Epithelial cell of esophagus (primary cell): ENCODE measurements at regions not wholly inside any gene's neighbourhood (a gene's known extent, or its start where the extent isn't known, plus 50 kb on each side); places are given as distances from the start of the nearest gene placed in this dataset.

Source experiments
- DNase-seq: peaks from one replicate; pipeline ENCODE4 v3.0.0; 2010; ENCODE audit warnings: low read depth
- H3K4me3 ChIP-seq: 2 replicates; pipeline ENCODE4 v1.5.1; 2011; ENCODE audit warnings: mild to moderate bottlenecking, low read length, control low read depth
- TF ChIP-seq, protein P1 (sequence below): IDR thresholded peaks from 2 replicates; pipeline ENCODE4 v1.5.1; 2011; ENCODE audit warnings: low read depth, mild to moderate bottlenecking, low read length, control low read depth, inconsistent platforms; ENCODE audit not compliant: insufficient read depth; ENCODE audit errors: missing control alignments

DNA sequence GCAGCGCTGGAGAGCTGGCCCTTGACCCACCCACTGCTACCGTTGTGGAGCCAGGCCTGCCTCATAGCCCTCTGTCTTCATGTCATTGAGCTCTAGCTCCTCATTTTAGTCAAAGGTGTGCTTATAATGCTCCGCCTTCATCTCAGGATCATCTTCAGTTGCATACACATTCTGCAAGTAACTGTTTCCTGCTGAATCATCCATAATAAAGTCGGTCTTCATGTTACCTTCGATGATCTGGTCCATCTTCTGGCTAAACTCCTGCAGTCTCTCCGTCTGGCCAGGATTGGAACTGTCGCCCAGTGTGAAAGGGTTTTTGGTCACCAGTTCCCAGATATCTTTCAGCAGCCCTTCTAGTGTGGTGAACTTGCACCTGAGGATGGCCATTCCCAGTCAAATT lies 62.6 kb upstream of the ARMC2 start:
- DNase-seq, result no peak
- TF ChIP-seq, protein P1, sequence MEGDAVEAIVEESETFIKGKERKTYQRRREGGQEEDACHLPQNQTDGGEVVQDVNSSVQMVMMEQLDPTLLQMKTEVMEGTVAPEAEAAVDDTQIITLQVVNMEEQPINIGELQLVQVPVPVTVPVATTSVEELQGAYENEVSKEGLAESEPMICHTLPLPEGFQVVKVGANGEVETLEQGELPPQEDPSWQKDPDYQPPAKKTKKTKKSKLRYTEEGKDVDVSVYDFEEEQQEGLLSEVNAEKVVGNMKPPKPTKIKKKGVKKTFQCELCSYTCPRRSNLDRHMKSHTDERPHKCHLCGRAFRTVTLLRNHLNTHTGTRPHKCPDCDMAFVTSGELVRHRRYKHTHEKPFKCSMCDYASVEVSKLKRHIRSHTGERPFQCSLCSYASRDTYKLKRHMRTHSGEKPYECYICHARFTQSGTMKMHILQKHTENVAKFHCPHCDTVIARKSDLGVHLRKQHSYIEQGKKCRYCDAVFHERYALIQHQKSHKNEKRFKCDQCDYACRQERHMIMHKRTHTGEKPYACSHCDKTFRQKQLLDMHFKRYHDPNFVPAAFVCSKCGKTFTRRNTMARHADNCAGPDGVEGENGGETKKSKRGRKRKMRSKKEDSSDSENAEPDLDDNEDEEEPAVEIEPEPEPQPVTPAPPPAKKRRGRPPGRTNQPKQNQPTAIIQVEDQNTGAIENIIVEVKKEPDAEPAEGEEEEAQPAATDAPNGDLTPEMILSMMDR, result no peak
- no peak overlapping the region for H3K4me3 ChIP-seq

DNA sequence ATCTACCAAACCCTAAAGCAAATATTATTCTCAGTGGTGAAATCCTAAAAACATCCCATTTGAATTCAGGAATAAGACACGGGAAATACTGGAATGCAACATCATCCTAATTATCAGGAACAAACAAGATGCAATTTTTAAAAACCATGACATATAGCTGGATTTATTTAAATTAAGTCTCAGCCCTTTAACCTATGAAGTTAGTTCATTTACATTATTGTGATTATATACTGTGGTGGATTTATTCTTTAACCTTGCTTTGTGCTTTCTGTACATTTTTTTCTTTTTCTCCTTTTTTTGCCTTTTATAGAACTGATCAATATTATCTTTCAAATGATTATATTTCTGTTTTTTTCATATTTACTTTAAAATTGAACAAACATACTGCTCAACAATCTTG lies 59.8 kb upstream of the ARMC2 start:
- DNase-seq, result no peak
- no peak overlapping the region for H3K4me3 ChIP-seq
- TF ChIP-seq, protein P1, result no peak

DNA sequence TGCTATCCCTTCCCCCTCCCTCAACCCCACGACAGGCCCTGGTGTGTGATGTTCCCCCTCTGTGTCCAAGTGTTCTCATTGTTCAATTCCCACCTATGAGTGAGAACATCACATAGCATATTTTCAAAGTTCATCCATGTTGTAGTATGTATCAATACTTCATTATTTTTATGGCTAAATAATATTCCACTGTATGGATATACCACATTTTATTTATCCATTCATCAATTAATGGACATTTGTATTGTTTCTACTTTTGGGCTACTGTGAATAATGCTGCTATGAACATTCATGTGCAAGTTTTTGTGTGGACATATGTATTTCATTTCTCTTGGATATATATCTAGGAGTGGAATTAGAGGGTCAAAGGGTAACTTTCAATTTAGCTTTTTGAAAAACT lies 58.7 kb upstream of the ARMC2 start:
- TF ChIP-seq, protein P1, result no peak
- H3K4me3 ChIP-seq, result no peak overlapping the region
- DNase-seq, result no peak

GRCh38 chr6:108791700-108792099 lies 56.5 kb upstream of the ARMC2 start:
- TF ChIP-seq, protein P1, result no peak
- DNase-seq, result no peak
- no peak overlapping the region for H3K4me3 ChIP-seq

- H3K4me3 ChIP-seq, result no peak overlapping the region
- DNase-seq, result no peak
- TF ChIP-seq, protein P1, result no peak
Observed at GRCh38 chr6:108793516-108794251, 54.5 kb upstream of the ARMC2 start.

DNA sequence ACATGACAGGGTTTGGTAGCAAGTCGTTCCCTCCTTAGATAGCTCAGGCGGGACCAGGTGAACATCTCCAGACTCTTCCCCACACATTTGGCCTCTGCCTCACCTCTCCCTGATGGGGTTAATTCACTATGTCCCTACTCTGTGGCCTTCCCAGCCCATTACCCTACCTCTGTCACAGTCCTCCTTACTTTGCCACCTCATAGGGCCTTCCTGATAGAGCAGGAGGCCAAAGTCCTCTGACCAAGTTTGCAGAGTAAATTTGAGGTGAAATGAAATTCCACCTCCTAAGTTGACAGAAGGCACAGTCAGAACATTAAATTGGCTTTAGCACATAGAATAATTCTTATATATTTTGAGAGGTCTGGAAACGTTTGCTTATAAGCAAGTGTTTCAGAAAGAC lies 53.1 kb upstream of the ARMC2 start:
- no peak for DNase-seq
- TF ChIP-seq, protein P1, result no peak
- no peak overlapping the region for H3K4me3 ChIP-seq

DNA sequence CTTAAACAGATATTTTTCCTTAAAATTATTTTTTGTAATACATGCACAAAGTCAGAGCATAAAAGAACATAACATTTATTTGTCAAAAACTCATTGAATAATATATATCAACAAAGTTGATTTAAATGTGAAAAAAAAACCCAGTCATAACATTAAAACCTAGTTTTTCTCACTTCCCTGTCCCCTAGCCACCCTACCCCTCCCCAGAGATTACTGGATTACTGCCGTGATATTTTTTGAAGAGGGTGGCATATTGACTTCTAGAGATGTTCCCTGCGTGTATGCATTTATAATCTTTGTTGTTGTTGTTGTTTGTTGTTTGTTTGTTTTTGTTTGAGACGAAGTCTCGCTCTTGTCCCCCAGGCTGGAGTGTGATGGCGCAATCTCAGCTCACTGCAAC lies 52.4 kb upstream of the ARMC2 start:
- TF ChIP-seq, protein P1, result no peak
- no peak for DNase-seq
- no peak overlapping the region for H3K4me3 ChIP-seq
